ENCODE measurements at regions not wholly inside any gene's neighbourhood (a gene's known extent, or its start where the extent isn't known, plus 50 kb on each side); places are given as distances from the start of the nearest gene placed in this dataset.

- H3K4me1 Mint-ChIP-seq: no peaks in the 10 kb centered on the region
- H3K36me3 Mint-ChIP-seq (ENCODE audit: low read depth): peaks cover 9% of the 10 kb centered on the region
- DNase-seq: no peak
- ATAC-seq: no peak
- peaks cover 22% of the 10 kb centered on the region for H3K9me3 Mint-ChIP-seq
- H3K27ac Mint-ChIP-seq: no peak overlapping the region
- no peak overlapping the region for H3K4me3 Mint-ChIP-seq
- H3K27me3 Mint-ChIP-seq: peaks cover 12% of the 10 kb centered on the region
Measured at GRCh38 chr1:89472886-89473417, 51.7 kb upstream of the LRRC8B start.

Measured in activated naive CD8-positive, alpha-beta T cell treated with anti-CD3 and anti-CD28 coated beads, Interleukin-2, amount 50 U/mL, for 24 hours (primary cell).